GM13977 (cell line): ENCODE measurements at regions not wholly inside any gene's neighbourhood (a gene's known extent, or its start where the extent isn't known, plus 50 kb on each side); places are given as distances from the start of the nearest gene placed in this dataset.

Experiments
- DNase-seq: peaks from one replicate; pipeline ENCODE4 v3.0.0; 2012; ENCODE audit warnings: low spot score
- CTCF ChIP-seq: IDR thresholded peaks from 2 replicates; pipeline ENCODE4 v1.5.1; 2012; ENCODE audit warnings: mild to moderate bottlenecking, control low read depth; ENCODE audit not compliant: insufficient read depth; ENCODE audit errors: extremely low read depth, missing control alignments
- in situ Hi-C: fragments of 300-500 bp; cut with MboI; formaldehyde crosslinking; loops from one replicate; pipeline ENCODE4 v1.12.0; 2022; ENCODE audit warnings: low sequenced_read_pairs, low pct_unique_long_range_greater_than_20kb, mixed read lengths, inconsistent platforms; ENCODE audit not compliant: unreplicated experiment

- no peak for DNase-seq
- in situ Hi-C loops: no loop called here
- TF ChIP-seq CTCF: no peak
Measured at GRCh38 chr5:158275511-158275910, 416.6 kb upstream of the CLINT1 start.

DNA sequence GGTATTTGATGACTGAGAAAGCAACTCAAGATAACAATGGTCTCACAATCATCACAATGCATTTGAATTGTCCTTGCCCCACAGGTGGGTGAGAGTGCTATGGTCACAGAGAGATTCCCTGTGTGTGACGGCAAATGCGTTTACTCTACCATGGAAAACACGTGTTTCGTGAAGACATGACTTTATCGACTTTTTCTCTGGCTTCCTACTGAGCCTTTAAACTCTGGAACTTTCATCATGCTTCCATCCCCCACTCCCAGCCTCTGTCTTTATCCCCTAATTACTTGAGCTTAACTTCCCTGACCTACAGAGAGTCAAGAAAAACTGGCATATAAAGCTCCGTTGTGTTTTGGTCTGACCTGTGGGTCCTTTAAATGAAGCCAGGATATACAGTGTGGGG lies 414.1 kb upstream of the CLINT1 start:
- in situ Hi-C loops: no loop called here
- DNase-seq: no peak
- TF ChIP-seq CTCF: no peak

DNA sequence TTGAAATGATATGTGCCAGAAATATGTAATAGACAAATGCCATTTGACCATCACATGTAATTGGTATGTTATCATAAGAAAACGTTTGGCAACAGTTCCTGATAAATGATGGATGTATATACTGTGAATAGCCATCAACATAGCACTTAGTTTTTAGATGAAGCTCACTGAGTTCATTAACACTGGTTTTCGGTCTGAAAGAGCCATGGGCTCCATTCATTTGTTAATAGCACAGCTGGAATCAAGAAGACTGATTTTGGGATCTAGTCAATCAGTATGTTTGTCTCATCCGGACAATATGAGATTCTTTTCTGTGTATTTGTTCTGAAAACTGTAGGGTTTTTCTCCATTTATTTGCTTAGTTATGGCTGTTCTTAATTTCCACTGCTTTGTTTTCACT lies 413.5 kb upstream of the CLINT1 start:
- no peak for TF ChIP-seq CTCF
- in situ Hi-C loops: no loop called here
- DNase-seq: no peak

DNA sequence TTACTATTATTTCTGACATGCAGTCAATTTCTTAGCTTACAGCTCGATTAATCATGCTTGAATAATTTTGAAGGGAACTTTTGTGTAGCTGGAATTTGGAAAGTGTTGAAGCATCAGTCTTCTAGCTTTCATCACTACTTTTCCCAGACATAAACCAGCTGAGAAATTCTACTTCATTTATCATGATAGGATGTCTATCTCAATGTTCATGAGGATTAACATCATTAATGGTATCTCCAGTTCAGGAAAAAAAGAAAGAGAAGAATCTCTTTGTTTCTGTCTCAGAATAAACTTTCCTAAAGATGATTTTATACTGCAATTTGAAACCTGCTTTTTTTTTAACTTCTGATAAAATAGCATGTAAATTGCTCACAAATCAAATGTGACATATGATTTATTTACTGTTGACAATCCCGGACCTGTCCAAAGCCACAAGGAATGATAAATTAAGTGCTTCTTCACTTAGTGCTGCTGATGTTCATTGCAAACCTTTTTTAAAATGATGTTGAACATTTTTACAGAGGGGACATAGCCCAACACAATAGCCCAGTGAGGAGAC lies 412.1 kb upstream of the CLINT1 start:
- in situ Hi-C loops: no loop called here

GRCh38 chr5:158268286-158268685 lies 409.3 kb upstream of the CLINT1 start:
- TF ChIP-seq CTCF: no peak
- DNase-seq: no peak
- in situ Hi-C loops: no loop called here

More for the DNA sequence above, 412.1 kb upstream of the CLINT1 start:
- no peak for TF ChIP-seq CTCF
- DNase-seq: no peak

- in situ Hi-C loops: no loop called here
- no peak for DNase-seq
- no peak for TF ChIP-seq CTCF
Measured at GRCh38 chr5:158267228-158267627, 408.3 kb upstream of the CLINT1 start.
